DMS 273 (cell line): ENCODE measurements at regions not wholly inside any gene's neighbourhood (a gene's known extent, or its start where the extent isn't known, plus 50 kb on each side); places are given as distances from the start of the nearest gene placed in this dataset.
"Not testable (repeated sequence)": the region's sequence is repeated elsewhere in the genome, so short reads cannot be mapped to it uniquely, and the experiment has no call there.

Experiments used
- DNase-seq: peaks from one replicate; lab custom pipeline; 2025; ENCODE audit not compliant: unreplicated experiment; lab: John Stamatoyannopoulos, UW

- no peak for DNase-seq
Measured at GRCh38 chr4:138804711-138805110, 210.9 kb upstream of the NOCT start.

DNA sequence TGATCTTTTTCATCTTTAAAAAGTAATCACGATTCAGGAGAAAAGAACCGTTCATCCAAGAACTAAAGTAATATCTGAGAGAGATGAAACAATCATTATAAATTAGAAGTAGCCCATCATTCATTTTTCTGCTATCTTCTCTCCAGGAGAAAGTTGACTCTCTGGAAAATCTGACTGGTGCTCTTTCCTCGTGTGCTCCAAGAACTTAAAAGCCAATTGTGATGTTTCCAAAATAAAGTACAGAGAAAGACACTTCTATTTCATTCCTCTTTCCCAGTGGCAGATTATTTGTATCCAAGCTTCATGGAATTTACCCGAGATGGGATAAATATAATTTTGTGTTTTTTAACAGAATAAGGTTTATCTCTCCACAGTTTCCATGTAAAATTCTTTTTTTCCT lies 212.5 kb upstream of the NOCT start:
- no peak for DNase-seq

DNA sequence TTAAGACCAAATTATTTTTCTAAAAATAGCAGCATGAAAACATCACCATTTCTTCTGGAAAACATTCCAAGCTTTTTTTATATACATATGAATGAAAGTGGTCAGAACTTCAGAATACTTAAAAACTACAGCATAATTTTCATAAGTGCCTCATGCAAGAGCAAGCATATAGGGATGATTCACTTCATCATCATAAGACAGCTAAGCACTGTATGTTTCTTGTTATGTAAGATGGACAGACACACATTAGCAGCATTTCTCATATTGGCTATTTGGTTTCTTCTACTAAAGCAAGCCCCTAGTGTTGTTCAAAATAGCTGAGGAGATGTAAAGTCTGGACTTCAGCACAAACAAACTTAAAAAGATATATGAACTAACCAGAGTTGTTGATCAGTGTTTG lies 213.1 kb upstream of the NOCT start:
- no peak for DNase-seq

DNA sequence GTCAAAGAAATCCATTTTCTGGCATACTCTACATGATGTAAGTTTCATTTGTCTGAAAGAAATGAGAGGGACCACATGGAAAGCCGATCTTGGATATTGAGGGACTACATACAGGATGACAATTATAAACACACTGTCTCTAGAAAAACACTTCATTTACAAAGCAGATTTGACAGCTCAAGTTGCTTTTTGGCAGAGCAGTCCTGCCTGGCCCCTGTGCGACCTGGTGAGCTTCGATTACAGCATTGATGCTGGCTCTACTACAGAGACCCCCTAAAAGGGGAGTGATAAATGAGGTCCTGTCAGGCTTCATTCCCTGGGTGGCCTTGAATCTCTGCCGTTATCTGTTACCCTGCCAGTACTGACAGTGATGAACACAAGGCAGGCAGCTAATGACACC lies 215.2 kb upstream of the NOCT start:
- no peak for DNase-seq

DNA sequence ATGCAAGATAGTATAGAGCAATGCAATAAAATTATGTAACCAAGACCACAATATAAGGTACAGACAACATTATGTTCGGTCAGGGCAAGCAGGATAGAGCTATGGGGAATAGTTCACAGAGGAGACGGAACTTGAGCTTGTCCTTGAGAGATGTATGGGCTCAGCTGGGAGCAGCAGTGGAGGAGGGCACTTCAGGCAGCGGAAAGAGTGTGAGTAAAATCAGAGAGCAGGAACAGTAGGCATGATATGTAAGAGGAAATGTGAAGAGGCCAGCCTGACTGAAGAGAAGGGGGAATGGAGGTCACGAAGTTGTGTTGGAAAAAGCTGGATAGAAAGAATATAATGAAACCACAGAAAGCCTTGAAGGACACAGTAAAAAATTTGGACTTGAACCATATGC lies 217.2 kb upstream of the NOCT start:
- no peak for DNase-seq

GRCh38 chr4:138797646-138798045 lies 217.9 kb upstream of the NOCT start:
- no peak for DNase-seq

DNA sequence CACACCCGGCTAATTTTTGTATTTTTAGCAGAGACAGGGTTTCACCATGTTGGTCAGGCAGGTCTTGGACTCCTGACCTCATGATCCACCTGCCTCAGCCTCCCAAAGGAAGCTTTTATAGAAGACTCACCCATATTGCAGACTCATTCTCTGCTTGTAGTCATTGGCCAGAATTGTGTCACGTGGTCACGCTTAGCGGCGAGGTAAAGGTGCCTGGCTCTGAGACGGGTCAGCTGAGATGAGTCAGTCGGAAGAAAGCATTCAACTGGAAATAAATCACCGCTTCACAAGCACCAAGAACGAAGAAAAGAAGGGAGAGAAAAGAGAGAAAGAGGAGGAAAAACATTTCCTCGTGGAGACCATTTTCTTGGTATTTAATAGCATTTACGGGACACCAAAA lies 218.8 kb upstream of the NOCT start:
- DNase-seq = no peak

GRCh38 chr4:138790706-138791340 lies 224.8 kb upstream of the NOCT start:
- DNase-seq = no peak

DNA sequence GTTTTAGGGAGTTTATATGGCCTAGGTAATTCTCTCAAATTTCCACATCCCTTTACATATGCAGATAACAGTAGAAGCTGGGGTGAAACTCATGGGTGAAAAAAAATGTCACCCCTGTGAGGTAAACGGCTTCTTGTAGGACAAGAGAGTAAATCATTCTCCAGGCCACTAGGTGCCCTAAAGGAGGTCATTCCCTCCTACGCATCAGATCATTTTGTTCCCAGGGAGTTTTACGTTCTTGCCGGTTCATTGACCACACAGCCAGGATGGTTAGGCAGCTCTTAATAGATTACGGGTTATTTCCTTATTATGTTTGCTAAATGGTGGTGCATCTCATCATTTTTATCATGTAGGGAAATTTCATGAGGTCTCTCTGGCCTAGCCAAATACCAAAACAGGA lies 225.8 kb upstream of the NOCT start:
- no peak for DNase-seq

DNA sequence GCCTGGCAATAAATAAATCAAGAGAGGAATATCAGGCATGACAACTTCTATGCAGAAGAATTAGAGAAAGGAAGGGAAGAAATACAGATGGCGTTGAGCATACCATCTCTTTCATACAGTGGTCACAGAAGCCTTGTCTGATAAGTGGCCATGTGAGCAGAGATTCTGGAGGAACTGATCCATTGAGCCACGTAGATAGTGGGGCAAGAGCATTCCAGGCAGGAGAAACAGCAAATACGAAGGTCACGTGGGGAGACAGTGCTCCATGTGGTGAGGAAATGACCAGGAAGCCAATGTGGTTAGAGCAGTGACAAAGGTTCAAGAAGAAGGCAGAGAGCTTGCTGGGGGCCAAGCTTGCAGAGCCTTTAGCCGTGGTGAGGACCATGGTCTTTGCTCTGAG lies 226.7 kb upstream of the NOCT start:
- no peak for DNase-seq

GRCh38 chr4:138788267-138788790 lies 227.3 kb upstream of the NOCT start:
- no peak for DNase-seq

DNA sequence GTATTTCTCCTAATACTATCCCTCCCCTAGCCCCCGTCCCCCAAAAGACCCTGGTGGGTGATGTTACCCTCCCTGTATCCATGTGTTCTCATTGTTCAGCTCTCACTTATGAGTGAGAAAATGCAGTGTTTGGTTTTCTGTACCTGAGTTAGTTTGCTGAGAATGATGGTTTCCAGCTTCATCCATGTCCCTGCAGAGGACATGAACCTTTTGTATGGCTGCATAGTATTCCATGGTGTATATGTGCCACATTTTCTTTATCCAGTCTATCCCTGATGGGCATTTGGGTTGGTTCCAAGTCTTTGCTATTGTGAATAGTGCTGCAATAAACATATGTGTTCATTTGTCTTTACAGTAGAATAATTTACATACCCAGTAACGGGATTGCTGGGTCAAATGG lies 235.8 kb upstream of the NOCT start:
- DNase-seq = not testable (repeated sequence)

GRCh38 chr4:138775890-138776289 lies 239.7 kb upstream of the NOCT start:
- no peak for DNase-seq

GRCh38 chr4:138775489-138775888 lies 240.1 kb upstream of the NOCT start:
- DNase-seq = no peak

DNA sequence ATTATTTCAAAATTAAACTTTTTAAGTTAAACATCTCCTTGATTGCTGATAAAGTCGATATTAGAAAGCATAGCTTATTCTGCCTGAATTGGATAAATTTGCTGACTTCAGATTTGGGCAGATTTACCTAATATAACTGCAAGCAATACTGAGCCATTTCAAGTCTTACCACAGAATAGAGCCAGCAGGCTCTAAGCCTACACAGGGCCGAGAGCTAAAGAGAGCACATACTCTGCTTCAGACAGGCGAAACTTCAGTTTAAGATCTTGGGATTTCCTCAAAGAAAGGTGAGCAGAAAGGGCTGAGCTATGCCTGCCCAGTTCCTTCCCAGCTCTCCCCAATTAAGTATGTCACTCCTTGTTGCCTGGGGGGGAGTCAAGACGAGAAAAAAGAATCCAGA lies 240.6 kb upstream of the NOCT start:
- no peak for DNase-seq

GRCh38 chr4:138774125-138774524 lies 241.5 kb upstream of the NOCT start:
- not testable (repeated sequence) for DNase-seq

GRCh38 chr4:138773321-138773720 lies 242.3 kb upstream of the NOCT start:
- no peak for DNase-seq

- no peak for DNase-seq
Measured at GRCh38 chr4:138772366-138772765, 243.2 kb upstream of the NOCT start.

DNA sequence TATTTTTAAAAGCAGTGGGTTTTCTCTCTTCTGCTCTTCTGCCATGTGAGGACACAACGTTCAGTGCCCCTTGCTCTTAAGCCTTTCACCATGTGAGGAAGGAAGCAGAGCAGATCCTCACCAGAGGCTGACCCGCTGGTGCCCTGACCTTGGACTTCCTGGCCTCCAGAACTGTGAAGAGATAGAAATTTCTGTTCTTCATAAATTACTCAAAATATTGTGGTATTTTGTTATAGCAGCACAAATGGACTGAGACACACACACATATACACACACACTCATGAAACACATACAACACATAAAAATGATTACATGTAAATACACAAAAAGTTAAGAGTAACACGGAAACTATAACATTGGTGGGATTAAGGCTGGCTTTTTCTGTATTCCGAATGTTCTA lies 244.8 kb upstream of the NOCT start:
- DNase-seq = no peak

DNA sequence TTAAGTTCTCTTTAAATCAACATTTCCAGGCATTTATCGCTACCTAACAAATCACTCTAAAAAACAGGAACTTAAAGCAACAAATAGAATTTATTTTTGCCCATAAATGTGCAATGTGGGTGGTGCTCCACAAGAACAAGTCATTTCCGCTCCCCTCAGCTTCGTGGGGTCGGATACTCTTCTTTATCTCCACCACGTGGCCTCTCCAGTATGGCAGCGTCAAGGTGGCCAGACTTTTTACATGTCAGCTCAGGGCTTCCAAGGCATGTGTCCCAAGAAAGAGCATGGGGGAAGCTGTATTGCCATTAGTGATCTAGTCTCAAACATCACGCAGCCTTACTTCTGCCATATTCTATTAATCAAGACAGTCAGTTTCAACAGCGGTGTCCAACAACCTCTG lies 249.2 kb upstream of the NOCT start:
- no peak for DNase-seq

DNA sequence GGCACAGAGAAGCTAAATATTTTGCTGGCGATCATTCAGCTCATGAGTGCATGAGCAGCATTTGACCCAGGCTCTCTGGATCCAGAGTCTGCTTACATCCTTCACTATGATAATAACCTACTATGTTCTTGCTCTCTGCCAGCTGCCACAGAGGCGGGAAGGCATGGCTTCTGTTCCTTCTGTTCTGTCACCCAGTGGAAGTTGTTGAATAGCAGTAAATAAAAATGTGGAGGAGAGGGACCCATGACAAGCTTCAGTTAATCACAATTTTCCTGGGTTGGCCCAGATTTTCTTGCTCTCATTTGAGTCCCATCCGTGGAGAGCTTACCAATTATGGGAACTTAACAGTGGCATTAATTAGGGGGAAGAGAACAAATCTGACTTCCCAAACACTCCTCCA lies 250.1 kb upstream of the NOCT start:
- no peak for DNase-seq

DNA sequence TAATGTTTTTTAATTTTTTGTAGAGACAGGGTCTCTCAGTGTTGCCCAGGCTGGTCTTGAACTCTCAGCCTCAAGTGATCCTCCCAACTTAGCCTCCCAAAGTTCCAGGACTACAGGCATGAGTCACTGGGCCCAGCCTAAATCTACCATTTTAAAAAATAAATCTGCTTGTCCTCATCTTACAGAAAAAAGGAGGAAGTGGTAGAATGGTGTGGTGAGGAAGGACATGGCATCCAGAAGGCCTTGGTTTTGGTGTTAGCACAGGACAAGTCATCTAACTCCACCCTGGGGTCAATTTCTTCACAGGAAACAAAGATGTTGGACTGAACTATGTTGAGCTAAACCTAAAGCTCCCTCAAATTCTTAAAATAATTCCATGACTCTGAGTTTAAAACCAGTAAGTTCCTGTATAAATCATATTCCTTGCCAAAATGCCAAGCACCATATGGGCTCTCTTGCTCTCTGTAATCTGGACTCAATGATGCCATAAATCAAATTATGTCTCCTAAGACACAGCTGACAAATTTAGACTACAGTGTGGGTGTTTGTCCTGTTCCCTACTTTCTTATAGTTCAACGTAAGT lies 253.9 kb upstream of the NOCT start:
- DNase-seq = peak; percentile 21

- no peak for DNase-seq
Measured at GRCh38 chr4:138759554-138759902, 256.1 kb upstream of the NOCT start.
